ENCODE measurements at regions not wholly inside any gene's neighbourhood (a gene's known extent, or its start where the extent isn't known, plus 50 kb on each side); places are given as distances from the start of the nearest gene placed in this dataset.

- no peaks in the 10 kb centered on the region for H3K27me3 ChIP-seq
- H3K9me3 ChIP-seq (replicated peaks in 1 of 3): no peaks in the 10 kb centered on the region
- H3K36me3 ChIP-seq (replicated peaks in 1 of 2): no peaks in the 10 kb centered on the region
- no peak overlapping the region for H3K4me3 ChIP-seq
- no peak for DNase-seq
- no peaks in the 10 kb centered on the region for H3K4me1 ChIP-seq (replicated peaks in 1 of 2)
- intact Hi-C loops (cut with DNase I): no loop called here
- TF ChIP-seq CTCF (IDR thresholded peaks at IDR 0.05): no peak
- no peak for TF ChIP-seq POLR2A (IDR thresholded peaks at IDR 0.05)
- 71 to 83% (median 78%) methylated on average over 2 of the region's 2 CpGs for WGBS, 4 donors
- no peak overlapping the region for H3K27ac ChIP-seq
Observed at GRCh38 chrX:6857749-6858148, 289.8 kb upstream of the STS start.

- no peak overlapping the region for H3K4me3 ChIP-seq
- no peak overlapping the region for H3K27ac ChIP-seq
- H3K27me3 ChIP-seq: no peaks in the 10 kb centered on the region
- no peaks in the 10 kb centered on the region for H3K36me3 ChIP-seq (replicated peaks in 1 of 2)
- TF ChIP-seq CTCF (IDR thresholded peaks at IDR 0.05) (no peak), POLR2A (IDR thresholded peaks at IDR 0.05) (no peak)
- no peak for DNase-seq
- 67 to 73% (median 69%) methylated on average over 6 of the region's 6 CpGs for WGBS, 4 donors
- no peaks in the 10 kb centered on the region for H3K4me1 ChIP-seq (replicated peaks in 1 of 2)
- intact Hi-C loops (cut with DNase I): no loop called here
- no peaks in the 10 kb centered on the region for H3K9me3 ChIP-seq (replicated peaks in 1 of 3)
Observed at GRCh38 chrX:6856471-6856870, 291.0 kb upstream of the STS start.

- Histone ChIP-seq H3K36me3 (replicated peaks in 1 of 2) (no peaks in the 10 kb centered on the region), H3K9me3 (replicated peaks in 1 of 3) (no peaks in the 10 kb centered on the region), H3K4me1 (replicated peaks in 1 of 2) (no peaks in the 10 kb centered on the region), H3K27me3 (no peaks in the 10 kb centered on the region), H3K27ac (no peak overlapping the region), H3K4me3 (no peak overlapping the region)
- no peak for DNase-seq
- WGBS, 4 donors: 78 to 87% (median 80%) methylated on average over 3 of the region's 3 CpGs
- TF ChIP-seq POLR2A (IDR thresholded peaks at IDR 0.05) (no peak), CTCF (IDR thresholded peaks at IDR 0.05) (no peak)
- intact Hi-C loops (cut with DNase I): no loop called here
Observed at GRCh38 chrX:6852869-6853268, 294.6 kb upstream of the STS start.

- no peak for TF ChIP-seq CTCF (IDR thresholded peaks at IDR 0.05)
- TF ChIP-seq POLR2A (IDR thresholded peaks at IDR 0.05): no peak
- no peak overlapping the region for H3K4me3 ChIP-seq
- H3K9me3 ChIP-seq (replicated peaks in 1 of 3): no peaks in the 10 kb centered on the region
- 43 to 83% (median 69%) methylated on average over 1 of the region's 1 CpG; no CpG with 5 or more reads in 1 of the 4 donors for WGBS, 4 donors
- H3K27me3 ChIP-seq: no peaks in the 10 kb centered on the region
- DNase-seq: no peak
- H3K4me1 ChIP-seq (replicated peaks in 1 of 2): no peaks in the 10 kb centered on the region
- no peak overlapping the region for H3K27ac ChIP-seq
- no peaks in the 10 kb centered on the region for H3K36me3 ChIP-seq (replicated peaks in 1 of 2)
- intact Hi-C loops (cut with DNase I): no loop called here
Observed at GRCh38 chrX:6852121-6852520, 295.4 kb upstream of the STS start.

Measured in adrenal gland (tissue), 9 donors.